Ovary (tissue), 3 donors: ENCODE measurements at regions not wholly inside any gene's neighbourhood (a gene's known extent, or its start where the extent isn't known, plus 50 kb on each side); places are given as distances from the start of the nearest gene placed in this dataset.

Source experiments
- EP300 ChIP-seq: sonication (generic); formaldehyde crosslinking; IDR thresholded peaks from one replicate; pipeline ENCODE4 v1.6.1; 2017; ENCODE audit warnings: antibody characterized with exemption
- POLR2A ChIP-seq: fragments of 450-650 bp; IDR thresholded peaks from one replicate; pipeline ENCODE4 v1.6.1; 2017; ENCODE audit warnings: antibody characterized with exemption, mild to moderate bottlenecking, moderate library complexity
- TF ChIP-seq, protein P1 (sequence below), 3 donors: fragments of 450-650 bp in 2 of 3; fragments of 200-600 bp in 1 of 3; IDR thresholded peaks; one replicate each; pipeline versions ENCODE4 v1.5.1 to v1.8.0; 2016 to 2022; ENCODE audit warnings: antibody characterized with exemption in 3 of 3, mild to moderate bottlenecking in 1 of 3
- donor health status: DM: no; HTN: no; CAD: no.

DNA sequence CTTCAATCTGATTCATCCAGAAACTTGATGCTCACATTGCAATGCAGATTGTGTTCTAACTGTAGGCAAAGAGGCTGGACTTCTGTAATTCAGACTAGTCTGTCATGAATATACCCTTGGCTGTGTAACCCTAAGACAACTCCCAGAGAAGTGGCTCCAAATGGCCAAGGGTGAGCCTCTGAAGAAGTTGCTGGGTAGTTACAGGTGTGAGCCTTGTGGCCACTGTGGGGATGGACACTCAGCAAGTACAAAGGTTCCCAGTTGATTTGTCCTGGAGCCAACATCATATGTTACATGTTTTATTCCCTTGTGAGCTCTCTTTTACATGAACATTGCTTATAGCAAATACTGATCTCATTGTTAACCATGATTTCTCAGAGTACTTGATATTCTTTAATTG, 94.8 kb upstream of the KCNJ3 start:
- TF ChIP-seq, protein P1, sequence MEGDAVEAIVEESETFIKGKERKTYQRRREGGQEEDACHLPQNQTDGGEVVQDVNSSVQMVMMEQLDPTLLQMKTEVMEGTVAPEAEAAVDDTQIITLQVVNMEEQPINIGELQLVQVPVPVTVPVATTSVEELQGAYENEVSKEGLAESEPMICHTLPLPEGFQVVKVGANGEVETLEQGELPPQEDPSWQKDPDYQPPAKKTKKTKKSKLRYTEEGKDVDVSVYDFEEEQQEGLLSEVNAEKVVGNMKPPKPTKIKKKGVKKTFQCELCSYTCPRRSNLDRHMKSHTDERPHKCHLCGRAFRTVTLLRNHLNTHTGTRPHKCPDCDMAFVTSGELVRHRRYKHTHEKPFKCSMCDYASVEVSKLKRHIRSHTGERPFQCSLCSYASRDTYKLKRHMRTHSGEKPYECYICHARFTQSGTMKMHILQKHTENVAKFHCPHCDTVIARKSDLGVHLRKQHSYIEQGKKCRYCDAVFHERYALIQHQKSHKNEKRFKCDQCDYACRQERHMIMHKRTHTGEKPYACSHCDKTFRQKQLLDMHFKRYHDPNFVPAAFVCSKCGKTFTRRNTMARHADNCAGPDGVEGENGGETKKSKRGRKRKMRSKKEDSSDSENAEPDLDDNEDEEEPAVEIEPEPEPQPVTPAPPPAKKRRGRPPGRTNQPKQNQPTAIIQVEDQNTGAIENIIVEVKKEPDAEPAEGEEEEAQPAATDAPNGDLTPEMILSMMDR (IDR thresholded peaks at IDR 0.05), result no peak
- TF ChIP-seq POLR2A (no peak), EP300 (no peak)
